ENCODE measurements at regions not wholly inside any gene's neighbourhood (a gene's known extent, or its start where the extent isn't known, plus 50 kb on each side); places are given as distances from the start of the nearest gene placed in this dataset.

- Histone ChIP-seq H3K27ac (ENCODE audit: control insufficient read depth, insufficient read depth, low read length) (no peak overlapping the region), H2AFZ (ENCODE audit: control insufficient read depth, low read length) (no peak overlapping the region), H3K9me3 (ENCODE audit: control insufficient read depth, low read depth, low read length) (no peaks in the 10 kb centered on the region), H4K20me1 (ENCODE audit: control insufficient read depth, extremely low read depth, insufficient read depth, low read length) (no peaks in the 10 kb centered on the region), H3K36me3 (ENCODE audit: control insufficient read depth in 2 of 2, extremely low read depth in 1 of 2, insufficient read depth in 2 of 2, low read length in 2 of 2) (no peaks in the 10 kb centered on the region), H3K9me1 (ENCODE audit: control insufficient read depth, extremely low read depth, insufficient read depth, low read length) (no peaks in the 10 kb centered on the region), H3K4me3 (ENCODE audit: control insufficient read depth in 2 of 3, extremely low read depth in 1 of 3, insufficient read depth in 2 of 3, low read depth in 1 of 3, low read length in 3 of 3) (no peak overlapping the region), H3K4me2 (ENCODE audit: control insufficient read depth, extremely low read depth, insufficient read depth, low read depth, low read length) (no peak overlapping the region), H3K4me1 (ENCODE audit: control insufficient read depth, extremely low read depth, insufficient read depth, low read length) (no peaks in the 10 kb centered on the region), H3K27me3 (ENCODE audit: control insufficient read depth, extremely low read depth, insufficient read depth, low read length) (peaks cover 3% of the 10 kb centered on the region), H3K9ac (ENCODE audit: control insufficient read depth, extremely low read depth, insufficient read depth, low read length) (no peak overlapping the region), H3K79me2 (ENCODE audit: control insufficient read depth, insufficient read depth, low read length) (no peaks in the 10 kb centered on the region)
- dilution Hi-C loops (cut with MboI; ENCODE audit: extremely low pct_ligation_motif_present, low sequenced_read_pairs) = no loop called here
- FAIRE-seq (no peak), DNase-seq (ENCODE audit: low read depth, low spot score) (no peak)
- TF ChIP-seq CTCF (optimal IDR thresholded peaks at IDR 0.05 in 1 of 3, IDR thresholded peaks at IDR 0.05 in 1 of 3, conservative IDR thresholded peaks at IDR 0.05 in 1 of 3; ENCODE audit: extremely low read depth in 1 of 3, insufficient read depth in 2 of 3, low read length in 3 of 3) = no peak
- no peak for TF ChIP-seq EZH2 (IDR thresholded peaks at IDR 0.05; ENCODE audit: low read length)
Measured at GRCh38 chr16:86037999-86038925, 139.3 kb downstream of the IRF8 start.

DNA sequence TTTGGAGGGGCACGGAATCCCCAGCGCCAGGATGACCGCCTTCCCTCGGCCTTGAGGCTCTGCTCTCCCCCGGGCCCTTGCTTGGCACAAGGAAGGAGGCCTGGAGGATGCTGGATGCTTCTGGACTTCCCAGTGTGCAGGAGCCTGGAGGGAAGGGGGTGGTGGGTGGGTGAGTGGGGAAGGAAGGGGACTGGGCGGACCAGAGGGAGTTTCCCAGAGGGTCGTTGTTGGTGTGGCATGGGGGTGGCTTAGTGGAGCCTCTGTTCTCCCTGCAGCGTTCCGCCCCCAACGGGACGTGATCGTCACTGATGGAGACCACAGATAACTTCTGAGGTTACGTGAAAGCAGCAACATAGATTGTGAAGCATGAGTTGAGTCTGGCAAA lies 140.0 kb downstream of the IRF8 start:
- Histone ChIP-seq H3K9me3 (ENCODE audit: control insufficient read depth, low read depth, low read length) (no peaks in the 10 kb centered on the region), H4K20me1 (ENCODE audit: control insufficient read depth, extremely low read depth, insufficient read depth, low read length) (no peaks in the 10 kb centered on the region), H3K4me3 (ENCODE audit: control insufficient read depth in 2 of 3, extremely low read depth in 1 of 3, insufficient read depth in 2 of 3, low read depth in 1 of 3, low read length in 3 of 3) (no peak overlapping the region), H3K9ac (ENCODE audit: control insufficient read depth, extremely low read depth, insufficient read depth, low read length) (no peak overlapping the region), H3K4me2 (ENCODE audit: control insufficient read depth, extremely low read depth, insufficient read depth, low read depth, low read length) (no peak overlapping the region), H3K4me1 (ENCODE audit: control insufficient read depth, extremely low read depth, insufficient read depth, low read length) (no peaks in the 10 kb centered on the region), H3K27ac (ENCODE audit: control insufficient read depth, insufficient read depth, low read length) (no peak overlapping the region), H2AFZ (ENCODE audit: control insufficient read depth, low read length) (no peak overlapping the region), H3K9me1 (ENCODE audit: control insufficient read depth, extremely low read depth, insufficient read depth, low read length) (no peaks in the 10 kb centered on the region), H3K27me3 (ENCODE audit: control insufficient read depth, extremely low read depth, insufficient read depth, low read length) (no peaks in the 10 kb centered on the region), H3K36me3 (ENCODE audit: control insufficient read depth in 2 of 2, extremely low read depth in 1 of 2, insufficient read depth in 2 of 2, low read length in 2 of 2) (no peaks in the 10 kb centered on the region), H3K79me2 (ENCODE audit: control insufficient read depth, insufficient read depth, low read length) (no peaks in the 10 kb centered on the region)
- DNase-seq (ENCODE audit: low read depth, low spot score) = no peak
- TF ChIP-seq CTCF (optimal IDR thresholded peaks at IDR 0.05 in 1 of 3, IDR thresholded peaks at IDR 0.05 in 1 of 3, conservative IDR thresholded peaks at IDR 0.05 in 1 of 3; ENCODE audit: extremely low read depth in 1 of 3, insufficient read depth in 2 of 3, low read length in 3 of 3) = no peak
- no peak for TF ChIP-seq EZH2 (IDR thresholded peaks at IDR 0.05; ENCODE audit: low read length)
- dilution Hi-C loops (cut with MboI; ENCODE audit: extremely low pct_ligation_motif_present, low sequenced_read_pairs) = no loop called here
- no peak for FAIRE-seq

Measured in keratinocyte (primary cell).